NCI-H187 (cell line): ENCODE measurements at regions not wholly inside any gene's neighbourhood (a gene's known extent, or its start where the extent isn't known, plus 50 kb on each side); places are given as distances from the start of the nearest gene placed in this dataset.
"Not testable (repeated sequence)": the region's sequence is repeated elsewhere in the genome, so short reads cannot be mapped to it uniquely, and the experiment has no call there.

Experiments used
- DNase-seq, 2 experiments: peaks; one replicate each; lab custom pipeline; 2025; lab: John Stamatoyannopoulos, UW

DNA sequence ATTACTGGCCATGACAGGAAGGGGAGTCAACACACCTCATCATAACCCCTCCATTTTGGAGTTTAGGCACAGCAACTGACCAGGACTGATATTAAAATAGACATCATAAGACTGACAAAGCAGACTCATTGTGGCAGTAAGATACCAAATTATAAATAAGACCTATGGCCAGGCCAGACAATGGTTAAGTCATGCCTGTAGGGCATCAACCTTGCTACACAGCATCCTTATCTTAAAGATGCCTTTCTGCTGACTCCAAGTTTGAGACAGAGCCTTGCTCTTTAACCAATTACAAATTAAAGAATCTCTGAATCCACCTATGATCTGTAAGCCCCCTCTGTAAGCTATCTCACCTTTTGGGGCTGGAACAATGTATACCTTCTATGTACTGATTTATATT, 65.5 kb downstream of the VCX2 start:
- DNase-seq: no peak

DNA sequence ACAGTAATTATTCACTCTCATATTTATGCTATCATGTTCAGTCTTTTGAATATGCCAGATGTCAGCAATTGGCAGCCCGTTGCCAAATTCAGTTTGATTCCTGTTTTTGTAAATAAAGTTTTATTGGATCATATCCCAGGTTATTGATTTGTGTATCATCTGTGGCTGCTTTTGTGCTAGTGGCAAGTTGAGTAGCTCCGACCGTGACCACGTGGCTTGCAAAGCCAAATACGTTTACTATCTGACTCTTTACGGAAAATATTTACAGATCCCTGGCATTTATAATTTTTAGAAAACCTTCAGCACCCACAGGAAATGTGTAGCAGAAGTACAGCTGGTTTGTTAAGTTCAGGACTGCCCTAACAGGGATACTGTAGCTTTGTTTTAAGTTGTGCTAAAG, 67.4 kb downstream of the VCX2 start:
- DNase-seq: no peak

DNA sequence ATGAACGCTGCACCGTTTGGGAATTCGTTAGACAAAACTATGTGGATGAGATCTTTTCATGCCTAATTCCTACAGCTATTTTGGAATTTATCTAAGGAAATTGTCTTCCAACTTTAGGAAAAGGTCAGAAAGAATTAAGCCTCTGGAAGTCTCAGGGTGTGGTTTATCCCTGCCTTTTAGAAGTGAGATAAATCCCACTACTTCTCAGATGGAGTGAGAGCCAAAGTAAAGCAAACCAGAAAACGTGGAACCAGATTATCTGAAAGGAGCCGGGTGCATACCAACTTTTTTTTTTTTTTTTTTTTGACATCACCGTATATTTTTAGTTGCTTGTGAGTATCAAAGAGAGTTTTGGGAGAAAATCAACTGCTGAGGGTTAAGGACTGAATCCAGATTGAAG, 79.6 kb downstream of the VCX2 start:
- DNase-seq: no peak

DNA sequence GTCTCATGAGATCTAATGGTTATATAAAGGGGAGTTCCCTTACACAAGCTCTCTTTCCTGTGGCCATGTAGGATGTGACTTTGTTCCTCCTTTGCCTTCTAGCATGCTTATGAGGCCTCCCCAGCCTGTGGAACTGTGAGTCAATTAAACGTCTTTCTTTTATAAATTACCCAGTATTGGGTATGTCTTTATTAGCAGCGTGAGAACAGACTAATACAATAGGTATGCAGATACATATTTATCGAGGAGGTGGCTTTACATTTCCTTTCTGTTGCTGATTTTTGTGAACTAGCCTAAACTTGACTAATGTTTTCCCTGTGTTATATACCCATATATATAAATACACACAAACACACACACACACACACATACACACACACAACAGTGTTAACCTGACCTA, 80.2 kb downstream of the VCX2 start:
- DNase-seq: no peak

DNA sequence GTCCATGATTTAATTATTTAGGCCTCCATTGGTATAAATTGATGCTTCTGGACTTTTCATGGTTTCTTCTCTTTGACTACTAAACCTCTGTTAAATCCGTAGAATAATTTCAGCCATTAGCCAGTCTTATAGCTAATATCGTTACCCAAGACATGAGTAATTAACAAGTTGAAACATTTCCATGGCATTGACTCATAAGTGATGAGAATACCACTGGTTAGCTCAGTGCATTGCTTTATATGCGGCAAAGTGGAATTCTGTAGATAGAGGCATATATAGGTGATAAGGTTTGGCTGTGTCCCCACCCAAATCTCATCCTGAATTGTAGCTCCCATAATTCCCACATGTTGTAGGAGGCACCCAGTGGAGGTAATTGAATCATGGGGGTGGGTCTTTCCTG, 80.6 kb downstream of the VCX2 start:
- no peak for DNase-seq

DNA sequence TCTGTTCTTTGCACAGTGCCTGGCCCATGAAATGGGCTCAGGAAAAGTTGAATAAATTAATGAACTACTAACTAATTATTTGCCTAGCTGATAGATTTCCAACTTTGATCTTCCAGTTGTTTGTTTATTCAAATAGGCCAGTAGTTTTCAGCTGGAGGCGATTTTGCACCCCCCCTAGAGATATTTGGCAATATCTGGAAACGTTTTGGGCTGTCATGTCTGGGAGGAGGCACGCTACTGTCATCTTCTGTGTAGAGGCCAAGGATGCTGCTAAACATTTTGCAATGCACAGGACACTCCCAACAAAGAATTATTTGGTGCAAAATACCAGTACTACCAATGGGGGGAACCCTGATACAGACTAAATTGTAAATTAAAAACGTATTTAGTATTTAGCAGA, 81.9 kb downstream of the VCX2 start:
- no peak for DNase-seq

DNA sequence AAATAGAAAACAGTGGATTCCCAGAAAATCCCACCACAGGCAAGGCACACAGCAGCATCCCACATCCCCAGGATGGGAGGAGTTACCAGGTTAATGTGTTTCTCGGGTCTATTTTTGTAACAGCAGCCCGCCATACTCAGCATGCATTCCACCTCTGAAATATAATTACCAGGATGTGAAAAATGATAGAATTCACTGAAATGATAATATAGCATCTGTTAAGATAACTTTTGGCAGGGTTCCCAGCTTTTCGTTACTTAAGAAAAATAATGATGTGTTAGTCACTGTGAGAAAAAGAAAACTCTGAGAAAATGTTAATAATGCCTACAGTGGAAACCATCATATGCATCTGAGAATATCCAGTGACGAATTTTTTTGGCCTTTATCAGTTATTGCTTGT, 87.1 kb downstream of the VCX2 start:
- DNase-seq: no peak

DNA sequence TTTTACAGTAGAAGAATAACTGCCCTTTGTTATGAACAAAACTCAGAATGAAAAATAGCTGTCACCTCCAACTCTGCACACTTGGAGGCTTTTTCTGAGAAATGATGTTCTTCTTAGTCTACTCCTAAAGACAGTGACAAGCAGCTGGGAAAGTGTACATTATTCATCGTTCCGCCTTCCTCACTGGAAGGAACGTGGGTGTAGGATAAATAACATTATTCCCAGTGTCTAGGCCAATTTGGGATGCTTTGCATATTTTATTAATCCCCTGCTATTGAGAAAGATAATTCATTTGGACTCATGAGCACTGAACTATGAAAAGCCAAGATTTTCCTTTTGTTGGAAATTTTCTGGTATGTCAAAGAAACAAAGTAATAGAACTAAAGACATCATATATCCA, 87.8 kb downstream of the VCX2 start:
- no peak for DNase-seq

DNA sequence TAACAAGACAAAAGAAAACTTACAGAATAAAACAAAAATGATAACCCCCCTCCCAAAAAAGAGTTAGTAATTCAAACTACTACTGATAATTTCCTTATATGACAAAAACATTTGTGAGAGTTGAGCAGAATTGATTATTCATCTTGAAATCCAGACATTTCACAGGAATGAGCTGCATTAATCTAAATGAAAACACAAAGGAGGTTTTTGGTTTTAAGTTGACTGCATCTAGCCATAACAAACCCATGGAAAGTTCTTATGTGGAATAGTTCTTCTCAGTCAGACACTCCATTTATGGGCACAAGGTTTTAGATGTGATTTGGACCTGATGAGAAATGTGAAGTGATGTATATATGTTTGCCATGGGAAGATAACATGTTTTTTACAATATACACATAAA, 95.4 kb downstream of the VCX2 start:
- DNase-seq: no peak

DNA sequence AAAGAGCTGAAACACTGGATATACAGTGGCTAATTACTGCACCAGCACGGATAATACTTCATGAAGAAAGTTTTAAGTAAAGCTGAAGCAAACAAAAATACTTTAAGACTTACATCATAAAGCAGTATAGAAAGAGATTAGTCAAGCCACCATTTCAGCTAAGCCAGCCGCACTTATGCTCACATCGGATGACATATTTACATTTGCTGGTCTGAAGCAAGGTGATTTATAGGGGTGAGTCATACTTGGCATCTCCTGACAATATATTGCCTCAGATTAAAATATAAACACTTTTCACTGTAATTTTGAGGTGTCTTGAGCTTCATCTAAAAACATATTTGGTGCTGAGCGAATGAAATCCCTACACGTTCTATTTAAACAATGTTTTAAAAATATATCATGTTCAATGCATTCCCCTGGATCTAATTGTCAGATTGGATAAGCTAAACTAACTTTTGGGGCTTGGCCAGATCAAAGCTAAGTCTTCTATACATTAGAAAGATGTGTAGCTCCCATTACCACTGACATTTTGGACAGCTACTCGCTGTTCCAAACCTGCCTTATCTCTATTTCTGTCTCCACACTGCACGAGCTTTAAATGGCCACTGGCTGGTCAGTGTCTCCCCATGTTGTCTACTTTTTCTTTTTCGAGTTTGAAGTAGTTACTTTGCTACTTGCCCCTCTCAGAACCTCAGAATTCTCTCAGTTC, 103.2 kb downstream of the VCX2 start:
- DNase-seq: no peak

DNA sequence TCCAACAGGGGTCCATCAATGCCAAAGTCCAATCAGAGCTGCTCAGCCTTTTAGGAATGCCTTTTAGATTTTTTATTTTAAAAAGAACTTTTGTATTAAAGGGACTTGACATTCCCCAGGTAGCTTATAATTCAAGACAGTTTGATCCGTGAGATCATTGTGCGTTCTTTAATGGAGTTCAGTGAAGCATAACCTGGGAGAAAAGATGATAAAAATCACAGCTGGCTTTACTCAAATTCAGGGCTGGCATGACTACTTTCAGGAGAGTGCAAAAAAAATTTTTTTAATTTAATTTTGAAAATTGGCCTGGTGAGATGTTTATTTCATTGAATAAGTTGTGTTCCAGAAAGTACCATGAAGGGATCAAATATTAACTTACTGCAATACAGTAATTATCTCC, 118.2 kb downstream of the VCX2 start:
- peak in 1 of 2 experiments; percentile 27 for DNase-seq

DNA sequence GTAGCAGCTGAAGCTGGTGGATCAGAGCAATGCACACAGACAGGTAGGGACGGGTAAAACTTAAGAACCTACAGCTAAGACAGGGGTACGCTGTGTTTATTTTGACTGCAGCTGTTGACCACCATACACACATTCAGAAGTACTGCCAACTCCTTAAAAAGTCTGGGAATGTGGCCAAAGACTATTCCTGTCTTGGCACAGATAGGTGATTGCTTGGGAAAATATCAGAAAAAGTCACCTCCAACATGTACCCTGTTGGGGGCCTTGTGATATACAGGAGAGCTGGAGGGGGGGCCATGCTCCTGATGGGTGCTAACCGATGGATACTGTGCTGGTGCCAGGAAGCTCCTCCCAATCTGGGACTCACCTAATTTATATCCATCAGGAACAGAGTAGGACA, 121.2 kb downstream of the VCX2 start:
- no peak for DNase-seq

DNA sequence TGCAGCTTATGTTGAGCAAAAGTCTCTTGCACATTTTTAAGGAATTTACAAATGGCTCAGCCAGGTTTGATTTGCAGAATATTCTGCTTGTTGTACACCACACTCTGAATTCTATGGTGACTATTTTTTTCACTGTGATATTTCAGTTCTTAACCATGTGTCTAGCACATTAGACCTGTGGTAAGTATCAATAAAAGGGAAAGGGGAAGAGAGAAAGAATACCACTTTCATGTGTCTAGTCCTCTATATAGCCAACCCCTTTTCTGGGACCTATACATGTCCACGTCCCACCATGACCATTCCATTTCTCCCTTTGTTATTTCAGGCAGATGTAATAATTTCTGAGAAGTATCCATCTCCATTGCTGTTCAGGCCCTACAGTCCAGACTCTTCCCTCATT, 121.3 kb upstream of the PNPLA4 start:
- DNase-seq: no peak

DNA sequence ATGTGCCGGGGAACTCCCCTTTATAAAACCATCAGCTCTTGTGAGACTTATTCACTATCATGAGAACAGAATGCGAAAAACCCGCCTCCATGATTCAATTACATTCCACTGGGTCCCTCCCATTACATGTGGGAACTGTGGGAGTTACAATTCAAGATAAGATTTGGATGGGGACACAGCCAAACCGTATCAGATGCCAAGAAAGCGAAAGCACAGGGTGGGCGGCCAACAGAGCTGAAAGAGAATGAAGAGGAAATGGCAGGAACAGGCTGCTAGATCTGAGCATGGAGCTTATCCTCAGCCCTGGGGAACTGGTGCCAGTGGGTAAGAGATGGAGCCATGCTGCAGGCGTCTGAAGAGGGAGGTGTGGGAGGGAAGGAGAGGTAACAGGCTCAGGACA, 117.7 kb upstream of the PNPLA4 start:
- DNase-seq: no peak

DNA sequence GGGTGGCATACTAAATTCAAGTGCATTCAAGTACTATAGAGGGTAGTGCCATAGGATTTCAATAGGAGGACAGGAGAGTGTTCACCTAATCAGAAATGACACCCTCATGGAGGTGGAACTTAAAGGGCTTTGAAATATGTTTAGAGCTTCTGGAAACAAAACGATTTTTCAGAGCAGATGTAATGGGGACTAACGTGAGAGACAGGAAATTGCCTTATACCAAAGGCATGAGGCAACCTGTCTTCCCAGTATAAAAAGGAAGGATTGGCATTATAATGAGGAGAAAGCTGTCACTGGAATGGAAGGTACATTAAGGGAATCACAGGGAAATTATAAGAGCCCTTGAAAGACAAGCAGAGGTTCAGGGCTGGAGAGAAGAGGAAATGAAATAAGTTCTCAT, 116.3 kb upstream of the PNPLA4 start:
- no peak for DNase-seq

DNA sequence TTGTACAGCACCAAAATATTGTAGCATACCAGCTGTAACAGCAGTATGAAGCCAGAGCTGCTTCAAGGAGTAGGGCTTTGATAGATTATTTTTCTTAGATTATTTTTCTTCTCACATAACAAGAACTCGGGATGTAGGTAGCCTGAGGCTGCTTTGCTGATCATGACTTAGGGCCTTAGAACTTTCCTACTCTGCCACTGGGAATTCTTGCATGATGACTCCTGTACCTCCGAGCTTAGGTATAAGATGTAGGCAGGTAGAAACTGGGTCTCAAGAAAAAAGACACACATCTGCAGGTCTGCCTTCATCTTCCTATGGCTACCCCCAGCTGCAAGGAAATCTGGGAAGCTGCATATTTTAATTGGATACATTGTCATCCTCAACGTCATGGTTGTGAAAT, 115.9 kb upstream of the PNPLA4 start:
- no peak for DNase-seq

DNA sequence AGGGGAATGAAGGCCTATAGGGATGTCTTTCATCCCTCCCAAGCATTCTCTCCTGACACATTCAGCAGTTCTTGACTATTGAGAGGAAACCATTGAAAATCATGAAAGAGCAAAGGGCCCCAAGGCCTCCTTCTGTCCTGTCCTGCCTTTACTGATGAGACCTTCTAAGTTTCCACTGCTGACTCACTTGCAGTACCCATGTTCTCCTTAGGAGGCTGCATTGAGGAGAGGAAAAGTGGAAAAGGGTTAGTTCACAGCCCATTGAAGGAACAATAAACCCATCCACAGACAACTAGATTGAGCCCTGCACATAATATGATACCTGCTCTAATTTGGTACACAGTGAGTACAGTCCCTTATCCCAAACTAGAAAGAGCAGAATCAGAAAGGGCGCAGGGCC, 115.1 kb upstream of the PNPLA4 start:
- no peak for DNase-seq

DNA sequence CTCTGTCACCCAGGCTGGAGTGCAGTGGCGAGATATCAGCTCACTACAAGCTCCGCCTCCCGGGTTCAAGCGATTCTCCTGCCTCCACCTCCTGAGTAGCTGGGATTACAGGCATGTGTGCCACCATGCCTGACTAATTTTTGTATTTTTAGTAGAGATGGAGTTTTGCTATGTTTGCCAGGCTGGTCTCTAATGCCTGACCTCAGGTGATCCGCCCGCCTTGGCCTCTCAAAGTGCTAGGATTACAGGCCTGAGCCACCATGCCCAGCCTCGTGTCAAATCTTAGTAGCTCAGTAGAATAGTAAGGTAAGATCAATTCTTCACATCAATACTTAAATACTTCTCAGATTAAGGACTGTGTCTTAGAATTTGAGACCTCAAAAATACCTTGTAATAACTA, 112.5 kb upstream of the PNPLA4 start:
- not testable (repeated sequence) for DNase-seq

DNA sequence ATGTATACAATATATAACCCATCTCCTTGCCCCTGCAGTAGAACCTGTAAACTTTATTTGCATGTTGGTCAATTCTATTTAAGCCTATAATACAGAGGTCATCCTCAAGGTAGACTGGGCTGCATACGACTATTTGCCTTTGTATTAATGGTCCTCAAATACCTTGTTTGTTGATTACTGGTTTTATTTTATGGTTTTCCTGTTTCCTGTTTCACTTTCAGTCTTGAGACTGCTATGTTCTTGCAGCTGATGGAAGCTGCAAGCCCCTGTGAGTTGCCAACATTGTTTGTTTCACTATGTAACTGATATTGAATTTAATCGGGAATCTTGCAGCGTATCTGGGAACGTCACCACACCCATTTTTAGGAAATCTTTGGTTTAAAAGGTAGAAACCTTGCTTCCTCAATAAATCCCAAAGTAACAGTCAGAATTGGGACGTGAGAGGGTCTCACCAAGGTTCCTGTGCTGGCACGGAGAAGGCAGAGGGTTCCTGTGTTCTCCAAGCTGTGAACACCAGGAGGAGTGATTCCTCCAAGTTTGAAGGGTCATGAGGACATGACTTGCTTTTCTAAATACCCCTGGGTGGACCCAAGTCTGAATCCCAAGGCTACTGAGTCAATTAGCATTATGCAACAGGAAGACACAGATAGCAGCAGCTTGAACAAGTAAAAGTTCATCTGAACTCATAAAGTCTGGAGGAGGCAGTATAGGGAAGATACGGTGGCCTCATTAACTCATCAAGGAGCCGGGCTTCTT, 110.6 kb upstream of the PNPLA4 start:
- DNase-seq: no peak

DNA sequence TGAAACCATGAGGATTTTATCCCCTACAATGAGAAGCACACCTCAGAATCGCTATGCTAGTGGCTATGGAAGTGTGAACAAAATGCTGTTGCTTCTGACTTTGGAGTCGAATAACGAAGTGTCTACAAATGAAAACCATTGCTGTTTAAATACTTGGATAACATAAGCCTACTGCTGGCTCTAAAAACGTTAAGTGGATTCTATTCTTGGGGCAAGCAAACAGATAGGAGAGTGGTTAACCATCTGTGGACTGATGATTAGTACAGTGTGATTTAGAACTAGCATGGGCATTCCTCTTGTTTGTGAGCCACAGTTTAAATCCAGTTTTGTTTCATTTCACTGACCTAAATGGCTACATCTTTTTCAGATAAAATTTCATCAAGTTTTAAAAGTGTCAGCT, 109.7 kb upstream of the PNPLA4 start:
- DNase-seq: peak in 1 of 2 experiments; percentile 30

DNA sequence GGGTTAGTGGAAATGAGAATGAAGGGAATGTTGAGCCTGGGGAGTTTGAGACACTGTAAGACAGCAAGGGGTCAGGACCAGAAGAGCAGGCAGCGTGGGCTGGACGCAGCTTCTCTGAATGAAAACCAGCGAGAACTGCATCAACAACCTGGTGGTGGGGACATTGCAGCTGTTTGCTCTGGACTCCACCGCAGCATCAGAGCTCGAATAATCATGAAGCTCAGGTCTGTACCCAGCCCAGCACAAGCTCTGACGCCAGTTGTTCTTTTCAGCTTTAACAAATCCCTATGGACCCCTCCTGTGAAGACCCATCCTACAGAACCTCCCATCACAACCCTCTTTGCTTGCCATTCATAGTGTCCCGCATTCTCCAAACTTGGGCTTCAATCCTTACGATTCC, 106.8 kb upstream of the PNPLA4 start:
- no peak for DNase-seq

DNA sequence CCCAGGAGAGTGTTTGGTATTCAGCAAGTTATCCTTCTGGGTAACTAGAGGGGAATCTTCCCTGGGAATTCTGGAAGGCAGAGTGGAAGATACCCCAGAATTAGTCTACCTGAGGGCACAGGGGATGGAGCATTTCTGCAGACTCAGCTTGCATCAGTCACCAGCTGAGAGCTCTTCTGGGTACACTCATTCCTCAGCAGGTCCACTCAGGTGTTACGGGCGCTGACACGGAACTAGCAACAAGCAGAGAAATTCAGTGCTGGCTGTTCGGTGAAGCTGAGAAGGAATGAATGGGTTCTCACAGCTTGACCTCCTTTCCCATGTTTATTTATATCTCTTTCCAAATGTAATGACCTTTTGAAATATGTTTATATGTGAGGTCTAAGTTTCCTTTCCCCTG, 106.0 kb upstream of the PNPLA4 start:
- no peak for DNase-seq

DNA sequence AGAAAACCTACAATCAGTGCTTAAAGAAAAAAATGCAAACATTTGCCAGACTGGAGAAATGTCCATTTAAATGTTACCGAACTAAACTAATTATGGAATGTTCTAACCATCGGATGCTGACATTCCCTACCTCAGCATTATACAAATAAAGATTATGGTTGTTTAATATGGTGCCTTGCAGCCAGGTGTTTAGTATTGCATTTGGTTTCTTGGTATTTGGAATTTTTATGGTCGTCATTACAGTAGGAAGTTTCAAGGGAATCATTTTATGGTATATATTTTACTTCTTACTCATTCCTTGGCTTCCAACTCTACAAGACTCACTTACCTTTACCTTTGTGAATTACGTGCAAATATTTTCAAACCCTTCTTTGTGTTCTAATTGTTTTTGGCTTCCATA, 103.1 kb upstream of the PNPLA4 start:
- no peak for DNase-seq

DNA sequence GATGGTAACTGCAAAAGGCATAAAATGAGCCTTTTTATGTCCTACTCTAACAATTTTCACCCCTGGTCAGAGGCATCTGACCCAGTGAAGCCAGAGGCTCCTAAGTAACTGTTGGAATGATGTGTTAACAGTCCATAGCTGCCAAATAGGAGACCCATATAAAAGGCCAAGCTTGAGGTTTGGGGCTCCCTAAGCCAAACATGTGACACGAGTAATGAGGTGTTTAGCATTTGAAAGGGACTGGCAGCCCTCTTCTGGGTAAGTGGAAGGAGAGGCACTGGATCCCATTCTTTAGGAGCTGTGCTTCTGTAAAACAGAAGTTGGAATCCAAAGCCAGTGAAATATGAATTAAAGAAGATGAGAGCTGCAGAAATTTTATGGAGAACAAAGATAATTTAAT, 100.6 kb upstream of the PNPLA4 start:
- DNase-seq: no peak
